B cell (primary cell): ENCODE measurements at regions not wholly inside any gene's neighbourhood (a gene's known extent, or its start where the extent isn't known, plus 50 kb on each side); places are given as distances from the start of the nearest gene placed in this dataset.

Experiments used
- ATAC-seq: fragments of 200-7000 bp; cut with Tn5 transposase; one replicate; pipeline ENCODE4 v1.10.0; 2021; ENCODE audit warnings: low read depth, mild to moderate bottlenecking, moderate number of reproducible peaks, moderate library complexity
- CTCF ChIA-PET: fragments of 350-600 bp; sonication (Branson Sonifier 250); formaldehyde crosslinking; loops from one replicate; lab custom pipeline; 2021; ENCODE audit warnings: antibody characterized with exemption, inconsistent platforms; lab: Charles Lee
- POLR2A ChIA-PET: fragments of 350-600 bp; sonication (Branson Sonifier 250); formaldehyde crosslinking; loops from one replicate; lab custom pipeline; 2021; ENCODE audit warnings: antibody characterized with exemption; lab: Charles Lee
- DNase-seq: peaks from one replicate; pipeline ENCODE4 v3.0.0; 2013
- H2AFZ ChIP-seq: 2 replicates; pipeline ENCODE4 v1.6.1; 2012; ENCODE audit warnings: mild to moderate bottlenecking, low read depth, low read length; ENCODE audit not compliant: insufficient read depth, poor library complexity, severe bottlenecking
- H3K27ac ChIP-seq, 2 donors: 1 replicate in 1 of 2; 2 replicates in 1 of 2; pipeline ENCODE4 v1.5.1; 2012 to 2013; ENCODE audit warnings: low read length in 2 of 2, mild to moderate bottlenecking in 2 of 2, moderate library complexity in 1 of 2
- H3K27me3 ChIP-seq, 4 experiments: fragments of 200-600 bp in 1 of 4; sonication (generic) in 1 of 4; replicated peaks in 1 of 4; 1 replicate in 2 of 4; 2 replicates in 2 of 4; pipeline versions ENCODE4 v1.6.1 to v1.7.0; 2013 to 2016; ENCODE audit warnings: low read length in 3 of 4, mild to moderate bottlenecking in 2 of 4, mixed read lengths in 1 of 4, moderate library complexity in 1 of 4; ENCODE audit not compliant: insufficient read depth in 4 of 4, control insufficient read depth in 3 of 4; ENCODE audit errors: control extremely low read depth in 1 of 4
- H3K36me3 ChIP-seq, 2 experiments: replicated peaks in 1 of 2; 1 replicate in 1 of 2; 2 replicates in 1 of 2; pipeline versions ENCODE4 v1.6.1 to v1.7.1; 2013; ENCODE audit warnings: low read length in 1 of 2; ENCODE audit not compliant: insufficient read depth in 2 of 2, control insufficient read depth in 1 of 2; ENCODE audit errors: control extremely low read depth in 1 of 2, extremely low read depth in 1 of 2
- H3K4me1 ChIP-seq, 2 donors: fragments of 200-600 bp in 1 of 2; sonication (generic) in 1 of 2; 1 replicate in 1 of 2; 2 replicates in 1 of 2; pipeline versions ENCODE4 v1.5.1 to v1.6.1; 2013 to 2017; ENCODE audit warnings: low read length in 2 of 2; ENCODE audit not compliant: control insufficient read depth in 2 of 2, insufficient read depth in 2 of 2
- H3K4me2 ChIP-seq: replicated peaks from 2 replicates; pipeline ENCODE3; 2012; ENCODE audit warnings: mild to moderate bottlenecking, low read depth, low read length; ENCODE audit not compliant: poor library complexity, severe bottlenecking
- H3K4me3 ChIP-seq, 5 experiments: fragments of 200-600 bp in 1 of 5; sonication (generic) in 1 of 5; 1 replicate in 3 of 5; 2 replicates in 2 of 5; pipeline versions ENCODE4 v1.5.1 to v1.7.0; 2011 to 2016; ENCODE audit warnings: low read length in 4 of 5, mild to moderate bottlenecking in 4 of 5, low read depth in 2 of 5, control low read depth in 1 of 5, moderate library complexity in 1 of 5; ENCODE audit not compliant: insufficient read depth in 1 of 5; ENCODE audit errors: control extremely low read depth in 1 of 5, extremely low read depth in 1 of 5
- H3K79me2 ChIP-seq: fragments of 200-600 bp; sonication (generic); one replicate; pipeline ENCODE4 v1.6.0; 2016; ENCODE audit warnings: low read length; ENCODE audit not compliant: control insufficient read depth, insufficient read depth
- H3K9ac ChIP-seq: fragments of 200-600 bp; sonication (generic); 2 replicates; pipeline ENCODE4 v1.6.1; 2017; ENCODE audit warnings: mild to moderate bottlenecking, low read length, moderate library complexity
- H3K9me3 ChIP-seq, 3 donors: one replicate each; pipeline versions ENCODE4 v1.6.1 to v1.7.1; 2013; ENCODE audit warnings: low read length in 2 of 3; ENCODE audit not compliant: control insufficient read depth in 2 of 3, insufficient read depth in 1 of 3; ENCODE audit errors: control extremely low read depth in 1 of 3
- H4K20me1 ChIP-seq: 2 replicates; pipeline ENCODE4 v1.6.0; 2012; ENCODE audit warnings: mild to moderate bottlenecking, low read length; ENCODE audit not compliant: insufficient read depth, control insufficient read depth, poor library complexity, severe bottlenecking
- H3K27ac Mint-ChIP-seq: one replicate; pipeline ENCODE4 v1.8.0; 2021; ENCODE audit warnings: mixed read lengths
- H3K27me3 Mint-ChIP-seq: one replicate; pipeline ENCODE4 v1.8.0; 2021; ENCODE audit warnings: mixed read lengths
- H3K4me1 Mint-ChIP-seq: one replicate; pipeline ENCODE4 v1.8.0; 2021; ENCODE audit warnings: mixed read lengths
- H3K4me3 Mint-ChIP-seq: one replicate; pipeline ENCODE4 v1.8.0; 2021; ENCODE audit warnings: mixed read lengths
- H3K9me3 Mint-ChIP-seq: one replicate; pipeline ENCODE4 v1.8.0; 2022; ENCODE audit warnings: mixed read lengths; ENCODE audit not compliant: insufficient read depth
- CTCF ChIP-seq: fragments of 200-600 bp; IDR thresholded peaks from one replicate; pipeline ENCODE4 v1.8.0; 2022; ENCODE audit warnings: antibody characterized with exemption, mild to moderate bottlenecking
- EZH2 ChIP-seq: IDR thresholded peaks from 2 replicates; pipeline ENCODE4 v1.6.1; 2012; ENCODE audit warnings: borderline replicate concordance, low read depth, mild to moderate bottlenecking, moderate library complexity, low read length; ENCODE audit not compliant: insufficient read depth, poor library complexity, severe bottlenecking
- WGBS: methylation state at CpG from one replicate; pipeline ENCODE4 v1.1.5; 2013; ENCODE audit warnings: missing lambda C conversion rate; ENCODE audit not compliant: insufficient coverage; 5-methylcytosine and 5-hydroxymethylcytosine counted together
- intact Hi-C: fragments of 100-400 bp; cut with micrococcal nuclease; formaldehyde crosslinking; loops from one replicate; pipeline ENCODE4 v1.10.0; 2022

- Histone ChIP-seq H4K20me1 (no peaks in the 10 kb centered on the region), H3K27me3 (no peaks in the 10 kb centered on the region), H3K4me3 (no peak overlapping the region), H3K79me2 (no peaks in the 10 kb centered on the region), H3K36me3 (no peaks in the 10 kb centered on the region), H3K4me2 (no peak overlapping the region), H3K9ac (no peak overlapping the region), H3K9me3 (peaks cover 0 to 3% (median 0%) of the 10 kb centered on the region in 3 donors), H3K4me1 (no peaks in the 10 kb centered on the region), H3K27ac (no peak overlapping the region), H2AFZ (no peak overlapping the region)
- H3K27me3 Mint-ChIP-seq, result no peaks in the 10 kb centered on the region
- TF ChIP-seq EZH2 (no peak), CTCF (no peak)
- CTCF ChIA-PET, result no interaction called here
- WGBS, result 72% methylated on average over 3 of the region's 5 CpGs
- no peak overlapping the region for H3K27ac Mint-ChIP-seq
- H3K4me3 Mint-ChIP-seq, result no peak overlapping the region
- POLR2A ChIA-PET, result no interaction called here
- intact Hi-C loops, result no loop called here
- ATAC-seq (no peak), DNase-seq (no peak)
- H3K4me1 Mint-ChIP-seq, result no peaks in the 10 kb centered on the region
- H3K9me3 Mint-ChIP-seq, result peaks cover 7% of the 10 kb centered on the region
These were observed 128.6 kb downstream of the SOX9 start for GRCh38 chr17:72249441-72249840.

- DNase-seq (no peak), ATAC-seq (no peak)
- H3K27me3 ChIP-seq, result no peaks in the 10 kb centered on the region
- H3K4me1 ChIP-seq, result no peaks in the 10 kb centered on the region
- H3K4me1 Mint-ChIP-seq, result no peaks in the 10 kb centered on the region
- no peak overlapping the region for H3K27ac ChIP-seq
- H3K4me3 Mint-ChIP-seq, result no peak overlapping the region
- ChIA-PET POLR2A (no interaction called here), CTCF (no interaction called here)
- TF ChIP-seq EZH2 (no peak), CTCF (no peak)
- no peak overlapping the region for H2AFZ ChIP-seq
- intact Hi-C loops, result no loop called here
- no peaks in the 10 kb centered on the region for H3K79me2 ChIP-seq
- peaks cover 7% of the 10 kb centered on the region for H3K9me3 Mint-ChIP-seq
- H3K4me3 ChIP-seq, result no peak overlapping the region
- no peaks in the 10 kb centered on the region for H4K20me1 ChIP-seq
- no peak overlapping the region for H3K4me2 ChIP-seq
- no peak overlapping the region for H3K9ac ChIP-seq
- H3K27ac Mint-ChIP-seq, result no peak overlapping the region
- H3K36me3 ChIP-seq, result no peaks in the 10 kb centered on the region
- 80% methylated on average over 1 of the region's 1 CpG for WGBS
- H3K9me3 ChIP-seq, result peaks cover 0 to 3% (median 0%) of the 10 kb centered on the region in 3 donors
- H3K27me3 Mint-ChIP-seq, result no peaks in the 10 kb centered on the region
These were observed 129.4 kb downstream of the SOX9 start for GRCh38 chr17:72250206-72250605.
